Astrocyte (in vitro differentiated cells and primary cell): ENCODE measurements at regions not wholly inside any gene's neighbourhood (a gene's known extent, or its start where the extent isn't known, plus 50 kb on each side); places are given as distances from the start of the nearest gene placed in this dataset.

Experiments
- DNase-seq: peaks from one replicate; pipeline ENCODE4 v3.0.0-alpha.2; 2010; ENCODE audit warnings: low read depth
- FAIRE-seq: peaks from 2 replicates; lab custom pipeline; 2011; peaks lifted over from hg19 to GRCh38; lab: Jason Lieb, UNC
- H2AFZ ChIP-seq: 2 replicates; pipeline ENCODE4 v1.6.0; 2012; ENCODE audit warnings: low read depth, low read length, inconsistent platforms
- H3K27ac ChIP-seq: 2 replicates; pipeline ENCODE4 v1.5.1; 2011; ENCODE audit warnings: low read depth, low read length, inconsistent platforms
- H3K27me3 ChIP-seq: 2 replicates; pipeline ENCODE4 v1.6.0; 2011; ENCODE audit warnings: low read length, inconsistent platforms; ENCODE audit not compliant: insufficient read depth
- H3K36me3 ChIP-seq: 2 replicates; pipeline ENCODE4 v1.5.1; 2011; ENCODE audit warnings: low read length, inconsistent platforms; ENCODE audit not compliant: insufficient read depth
- H3K4me1 ChIP-seq: 2 replicates; pipeline ENCODE4 v1.5.1; 2011; ENCODE audit warnings: low read length, inconsistent platforms; ENCODE audit not compliant: insufficient read depth
- H3K4me2 ChIP-seq: 2 replicates; pipeline ENCODE4 v1.6.0; 2012; ENCODE audit warnings: low read length, inconsistent platforms
- H3K4me3 ChIP-seq: 2 replicates; pipeline ENCODE4 v1.5.1; 2011; ENCODE audit warnings: low read depth, mild to moderate bottlenecking, low read length, inconsistent platforms; ENCODE audit not compliant: insufficient read depth
- H3K79me2 ChIP-seq: 2 replicates; pipeline ENCODE4 v1.6.0; 2012; ENCODE audit warnings: mild to moderate bottlenecking, low read length, inconsistent platforms; ENCODE audit not compliant: insufficient read depth
- H3K9ac ChIP-seq: 2 replicates; pipeline ENCODE4 v1.6.0; 2012; ENCODE audit warnings: mild to moderate bottlenecking, low read length, inconsistent platforms
- H3K9me3 ChIP-seq: 2 replicates; pipeline ENCODE4 v1.5.1; 2012; ENCODE audit warnings: low read depth, mild to moderate bottlenecking, low read length, inconsistent platforms; ENCODE audit not compliant: insufficient read depth
- H4K20me1 ChIP-seq: 2 replicates; pipeline ENCODE4 v1.6.0; 2012; ENCODE audit warnings: low read length, inconsistent platforms; ENCODE audit not compliant: insufficient read depth
- H3K27ac Mint-ChIP-seq: one replicate; pipeline ENCODE4 v1.8.0; 2021; ENCODE audit warnings: mild to moderate bottlenecking, mixed read lengths; ENCODE audit not compliant: unreplicated experiment
- H3K27me3 Mint-ChIP-seq: one replicate; pipeline ENCODE4 v1.8.0; 2021; ENCODE audit warnings: low read depth, mixed read lengths; ENCODE audit not compliant: unreplicated experiment
- H3K36me3 Mint-ChIP-seq: one replicate; pipeline ENCODE4 v1.8.0; 2021; ENCODE audit warnings: low read depth, mixed read lengths; ENCODE audit not compliant: unreplicated experiment
- H3K4me1 Mint-ChIP-seq: one replicate; pipeline ENCODE4 v1.8.0; 2021; ENCODE audit warnings: low read depth, mixed read lengths; ENCODE audit not compliant: unreplicated experiment
- H3K4me3 Mint-ChIP-seq: one replicate; pipeline ENCODE4 v1.8.0; 2021; ENCODE audit warnings: mild to moderate bottlenecking, moderate library complexity, mixed read lengths; ENCODE audit not compliant: unreplicated experiment
- H3K9me3 Mint-ChIP-seq: one replicate; pipeline ENCODE4 v1.8.0; 2021; ENCODE audit warnings: mild to moderate bottlenecking, mixed read lengths; ENCODE audit not compliant: unreplicated experiment
- EZH2 ChIP-seq: IDR thresholded peaks from 2 replicates; pipeline ENCODE4 v1.6.1; 2012; ENCODE audit warnings: mild to moderate bottlenecking, low read length, inconsistent platforms; ENCODE audit not compliant: insufficient read depth
- TF ChIP-seq, protein P1 (sequence below): IDR thresholded peaks from 2 replicates; pipeline ENCODE4 v1.5.1; 2011; ENCODE audit warnings: low read depth, mild to moderate bottlenecking, inconsistent platforms, low read length, moderate library complexity; ENCODE audit not compliant: insufficient read depth

DNA sequence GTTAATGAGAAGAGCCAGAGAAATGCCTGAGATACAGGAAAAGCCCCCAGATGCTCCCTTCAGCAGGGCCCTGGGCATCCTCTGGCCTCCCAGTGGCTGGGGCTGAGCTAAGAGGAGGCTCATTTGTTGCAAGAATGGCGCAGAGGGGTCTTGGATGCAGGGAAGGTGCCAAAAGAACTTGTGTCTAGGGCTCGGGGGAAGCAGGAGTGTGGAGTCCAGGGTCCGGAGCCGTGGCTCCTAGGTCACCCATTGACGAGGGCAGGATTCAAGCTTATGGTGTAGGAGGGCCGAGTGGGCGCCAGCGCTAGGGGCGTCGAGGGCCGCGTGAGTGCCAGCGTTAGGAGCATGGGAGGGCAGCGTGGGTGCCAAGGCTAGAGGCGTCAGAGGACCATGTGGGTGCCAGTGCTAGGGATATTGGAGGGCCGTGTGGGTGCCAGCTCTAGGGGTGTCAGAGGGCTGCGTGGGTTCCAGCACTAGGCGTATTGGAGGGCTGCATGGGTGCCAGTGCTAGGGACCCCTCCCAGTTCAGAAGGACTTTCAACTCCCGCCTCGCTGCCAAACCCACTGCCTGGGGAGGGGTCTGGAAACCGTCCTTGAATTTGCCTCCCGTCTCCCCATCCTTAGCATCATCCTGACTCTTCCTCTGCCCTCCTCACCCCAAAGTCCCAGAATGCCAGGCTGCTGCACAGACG is 250.5 kb upstream of the AFDN start:
- no peak for DNase-seq
- H3K4me1 ChIP-seq = no peaks in the 10 kb centered on the region

DNA sequence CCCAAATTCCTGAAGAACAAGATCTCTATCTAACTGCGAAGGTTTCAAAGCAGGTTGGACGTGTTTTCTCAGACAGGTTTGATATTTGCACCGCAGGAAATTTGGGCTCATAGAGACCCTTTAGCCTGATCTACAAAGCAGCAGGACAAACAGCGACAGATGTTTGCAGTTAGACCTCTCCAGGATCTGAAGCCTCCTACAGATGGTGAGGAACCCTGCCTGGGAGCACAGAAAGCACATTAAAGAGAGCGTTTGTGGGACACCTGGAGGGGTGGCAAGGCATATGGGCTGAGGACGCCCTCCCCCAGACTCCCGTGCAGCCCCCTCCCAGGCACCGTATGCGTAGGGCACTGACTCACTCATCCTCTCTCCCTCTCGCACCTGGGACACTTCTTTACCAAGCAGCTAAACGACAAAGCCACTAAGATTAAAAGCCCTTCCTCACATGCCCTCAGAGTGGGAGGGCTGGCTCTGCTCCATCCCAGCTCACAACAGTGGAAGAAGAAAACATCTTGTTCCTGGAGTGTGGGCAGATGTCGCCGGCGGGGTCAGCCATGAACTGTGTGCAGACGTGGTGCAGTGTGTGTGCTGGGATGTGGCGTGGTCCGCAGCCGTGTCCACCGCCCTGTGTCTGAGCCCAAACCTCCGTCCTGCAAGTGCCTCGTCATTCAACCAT is 249.7 kb upstream of the AFDN start:
- TF ChIP-seq EZH2 = no peak
- TF ChIP-seq, protein P1, sequence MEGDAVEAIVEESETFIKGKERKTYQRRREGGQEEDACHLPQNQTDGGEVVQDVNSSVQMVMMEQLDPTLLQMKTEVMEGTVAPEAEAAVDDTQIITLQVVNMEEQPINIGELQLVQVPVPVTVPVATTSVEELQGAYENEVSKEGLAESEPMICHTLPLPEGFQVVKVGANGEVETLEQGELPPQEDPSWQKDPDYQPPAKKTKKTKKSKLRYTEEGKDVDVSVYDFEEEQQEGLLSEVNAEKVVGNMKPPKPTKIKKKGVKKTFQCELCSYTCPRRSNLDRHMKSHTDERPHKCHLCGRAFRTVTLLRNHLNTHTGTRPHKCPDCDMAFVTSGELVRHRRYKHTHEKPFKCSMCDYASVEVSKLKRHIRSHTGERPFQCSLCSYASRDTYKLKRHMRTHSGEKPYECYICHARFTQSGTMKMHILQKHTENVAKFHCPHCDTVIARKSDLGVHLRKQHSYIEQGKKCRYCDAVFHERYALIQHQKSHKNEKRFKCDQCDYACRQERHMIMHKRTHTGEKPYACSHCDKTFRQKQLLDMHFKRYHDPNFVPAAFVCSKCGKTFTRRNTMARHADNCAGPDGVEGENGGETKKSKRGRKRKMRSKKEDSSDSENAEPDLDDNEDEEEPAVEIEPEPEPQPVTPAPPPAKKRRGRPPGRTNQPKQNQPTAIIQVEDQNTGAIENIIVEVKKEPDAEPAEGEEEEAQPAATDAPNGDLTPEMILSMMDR = no peak
- peaks cover 3% of the 10 kb centered on the region for H3K36me3 Mint-ChIP-seq
- no peak overlapping the region for H3K27ac Mint-ChIP-seq

More for the DNA sequence above, 250.5 kb upstream of the AFDN start:
- Histone ChIP-seq H3K9ac (no peak overlapping the region), H3K27ac (no peak overlapping the region), H3K4me3 (no peak overlapping the region), H3K36me3 (no peaks in the 10 kb centered on the region), H3K27me3 (peaks cover 5% of the 10 kb centered on the region), H3K4me2 (no peak overlapping the region), H2AFZ (no peak overlapping the region), H3K79me2 (no peaks in the 10 kb centered on the region), H4K20me1 (no peaks in the 10 kb centered on the region), H3K9me3 (no peaks in the 10 kb centered on the region)
- Mint-ChIP-seq H3K36me3 (peaks cover 3% of the 10 kb centered on the region), H3K4me1 (no peaks in the 10 kb centered on the region), H3K27ac (no peak overlapping the region), H3K9me3 (peaks cover 3% of the 10 kb centered on the region), H3K27me3 (peaks cover 40% of the 10 kb centered on the region), H3K4me3 (no peak overlapping the region)
- FAIRE-seq = no peak
- TF ChIP-seq, protein P1 = no peak
- TF ChIP-seq EZH2 = no peak

DNA sequence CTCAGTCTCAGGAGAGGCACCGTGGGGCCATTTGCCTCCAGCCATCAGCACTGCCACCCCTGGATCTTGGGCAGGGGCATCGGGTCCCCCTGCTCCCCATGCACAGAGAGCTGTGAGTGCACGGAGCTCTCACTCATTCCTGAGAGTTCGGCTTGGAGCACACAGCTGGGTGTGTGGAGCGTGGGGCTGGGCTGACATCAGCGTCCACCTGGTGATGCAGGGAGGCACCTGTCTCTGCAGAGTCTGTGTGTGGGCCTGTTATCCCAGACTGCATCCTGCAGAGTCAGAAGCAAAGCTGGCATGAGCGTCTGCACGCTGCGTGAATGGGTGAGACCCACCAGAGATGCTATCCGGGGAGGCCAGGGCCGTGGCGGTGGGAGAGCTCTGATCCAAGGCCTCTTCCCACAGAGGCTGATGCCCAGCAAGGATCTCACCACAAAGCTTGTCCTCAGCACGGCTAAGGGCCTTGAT is 248.8 kb upstream of the AFDN start:
- Histone ChIP-seq H4K20me1 (no peaks in the 10 kb centered on the region), H3K4me1 (no peaks in the 10 kb centered on the region), H3K4me3 (no peak overlapping the region), H3K9ac (no peak overlapping the region), H2AFZ (no peak overlapping the region), H3K79me2 (no peaks in the 10 kb centered on the region), H3K4me2 (no peak overlapping the region), H3K9me3 (no peaks in the 10 kb centered on the region), H3K27me3 (peaks cover 3% of the 10 kb centered on the region), H3K27ac (no peak overlapping the region), H3K36me3 (no peaks in the 10 kb centered on the region)
- Mint-ChIP-seq H3K9me3 (peaks cover 5% of the 10 kb centered on the region), H3K4me3 (no peak overlapping the region), H3K27me3 (peaks cover 36% of the 10 kb centered on the region), H3K4me1 (no peaks in the 10 kb centered on the region), H3K27ac (no peak overlapping the region), H3K36me3 (peaks cover 3% of the 10 kb centered on the region)
- TF ChIP-seq EZH2 = no peak
- TF ChIP-seq, protein P1 = no peak
- DNase-seq = no peak
- FAIRE-seq = no peak

More for the DNA sequence above, 249.7 kb upstream of the AFDN start:
- H3K36me3 ChIP-seq = no peaks in the 10 kb centered on the region
- Mint-ChIP-seq H3K9me3 (peaks cover 3% of the 10 kb centered on the region), H3K4me3 (no peak overlapping the region), H3K4me1 (no peaks in the 10 kb centered on the region), H3K27me3 (peaks cover 40% of the 10 kb centered on the region)
- H3K27ac ChIP-seq = no peak overlapping the region
- H2AFZ ChIP-seq = no peak overlapping the region
- H3K4me3 ChIP-seq = no peak overlapping the region
- H3K4me2 ChIP-seq = no peak overlapping the region
- H4K20me1 ChIP-seq = no peaks in the 10 kb centered on the region
- no peak overlapping the region for H3K9ac ChIP-seq
- no peaks in the 10 kb centered on the region for H3K79me2 ChIP-seq
- no peaks in the 10 kb centered on the region for H3K4me1 ChIP-seq
- no peak for FAIRE-seq
- DNase-seq = no peak
- peaks cover 5% of the 10 kb centered on the region for H3K27me3 ChIP-seq
- no peaks in the 10 kb centered on the region for H3K9me3 ChIP-seq
